ENCODE measurements at regions not wholly inside any gene's neighbourhood (a gene's known extent, or its start where the extent isn't known, plus 50 kb on each side); places are given as distances from the start of the nearest gene placed in this dataset.

DNA sequence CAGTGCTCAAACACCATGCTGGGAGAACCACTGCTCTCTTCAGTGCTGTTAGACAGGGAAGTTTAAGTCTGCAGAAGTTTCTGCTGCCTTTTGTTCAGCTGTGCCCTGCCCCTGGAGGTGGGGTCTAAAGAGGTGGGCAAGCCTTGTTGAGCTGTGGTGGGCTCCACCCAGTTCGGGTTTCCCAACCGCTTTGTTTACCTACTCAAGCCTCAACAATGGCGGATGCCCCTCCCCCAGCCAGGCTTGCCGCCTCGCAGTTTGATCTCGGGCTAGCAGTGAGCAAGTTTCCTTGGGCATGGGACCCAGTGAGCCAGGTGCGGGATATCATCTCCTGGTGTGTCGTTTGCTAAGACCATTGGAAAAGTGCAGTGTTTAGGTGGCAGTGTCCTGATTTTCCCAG lies 670.2 kb upstream of the ALCAM start:
- H3K4me3 ChIP-seq: no peak overlapping the region
- H3K36me3 ChIP-seq: no peaks in the 10 kb centered on the region
- no peaks in the 10 kb centered on the region for H3K27me3 ChIP-seq
- H3K9me3 ChIP-seq: no peaks in the 10 kb centered on the region
- DNase-seq: no peak

DNA sequence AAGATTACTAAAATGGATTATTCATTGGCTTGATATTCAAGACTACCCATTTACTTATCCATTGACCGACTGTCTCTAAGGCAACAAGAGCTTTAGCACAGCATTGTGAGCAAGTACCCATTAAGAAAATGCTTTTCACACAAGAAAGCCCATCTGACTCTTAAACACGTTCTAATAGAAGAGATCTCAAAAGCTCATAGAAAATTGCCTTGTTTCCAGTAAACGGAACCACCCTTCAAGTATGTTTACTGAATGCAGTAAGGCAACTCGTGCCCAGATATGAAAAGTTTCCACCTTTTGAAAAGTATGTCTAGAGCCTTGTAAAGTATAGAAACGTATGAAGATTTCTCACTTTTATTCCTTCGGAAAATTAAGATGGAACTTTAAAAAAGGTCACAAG lies 655.3 kb upstream of the ALCAM start:
- H3K9me3 ChIP-seq: no peaks in the 10 kb centered on the region
- no peak for DNase-seq
- no peaks in the 10 kb centered on the region for H3K36me3 ChIP-seq
- H3K27me3 ChIP-seq: no peaks in the 10 kb centered on the region
- H3K4me3 ChIP-seq: no peak overlapping the region

DNA sequence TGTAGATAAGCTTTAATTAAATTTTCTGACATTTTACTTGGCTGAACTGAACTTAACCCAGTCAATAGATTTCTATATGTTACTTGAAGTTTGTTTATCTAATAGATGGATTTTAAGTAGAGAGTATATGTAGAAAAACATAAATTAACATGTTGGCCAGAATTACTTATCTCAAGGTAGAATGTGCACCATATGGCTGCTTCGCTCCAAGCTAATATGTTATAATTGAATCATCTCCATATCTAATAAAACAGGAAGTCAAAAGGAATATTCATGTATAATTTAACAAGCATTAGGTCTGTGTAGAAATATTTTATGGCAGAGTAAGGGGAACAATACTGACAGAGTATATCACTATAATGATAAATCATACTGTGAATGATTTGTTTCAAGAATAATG lies 650.7 kb upstream of the ALCAM start:
- DNase-seq: no peak
- no peak overlapping the region for H3K4me3 ChIP-seq
- no peaks in the 10 kb centered on the region for H3K36me3 ChIP-seq
- no peaks in the 10 kb centered on the region for H3K27me3 ChIP-seq
- no peaks in the 10 kb centered on the region for H3K9me3 ChIP-seq

DNA sequence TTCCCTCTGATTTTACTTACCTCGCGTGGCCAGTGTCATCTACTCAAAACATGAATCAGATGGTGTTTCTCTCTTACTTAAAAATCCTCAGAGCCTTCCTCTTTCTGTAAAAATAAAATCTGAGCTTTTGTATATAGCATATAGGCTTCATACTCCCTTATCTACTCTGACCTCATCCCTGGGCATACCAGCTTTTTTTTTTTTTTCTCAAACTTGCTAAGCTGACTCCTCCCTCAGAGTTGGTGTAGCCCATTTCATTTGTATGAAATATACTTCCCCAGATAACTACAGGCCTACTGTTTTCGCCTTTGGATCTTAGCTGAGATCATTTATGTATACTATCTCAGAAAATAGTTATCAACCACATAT lies 648.9 kb upstream of the ALCAM start:
- Histone ChIP-seq H3K4me3 (no peak overlapping the region), H3K36me3 (no peaks in the 10 kb centered on the region), H3K9me3 (no peaks in the 10 kb centered on the region), H3K27me3 (no peaks in the 10 kb centered on the region)
- no peak for DNase-seq

DNA sequence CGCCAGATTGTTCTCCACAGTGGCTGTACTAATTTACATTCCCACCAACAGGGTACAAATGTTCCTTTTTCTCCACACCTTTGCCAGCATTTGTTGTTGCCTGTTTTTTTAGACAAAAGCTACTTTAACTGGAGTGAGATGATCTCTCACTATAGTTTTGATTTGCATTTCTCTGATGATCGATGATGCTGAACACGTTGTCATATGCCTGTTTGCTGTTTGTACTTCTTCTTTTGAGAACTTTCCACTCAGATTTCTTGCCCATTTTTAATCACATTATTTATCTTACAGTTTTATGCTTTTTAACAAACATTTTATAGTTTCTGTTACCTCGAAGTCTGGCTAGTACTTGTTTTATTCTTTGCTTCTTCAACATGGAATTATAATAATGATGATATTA lies 643.7 kb upstream of the ALCAM start:
- DNase-seq: no peak
- Histone ChIP-seq H3K36me3 (no peaks in the 10 kb centered on the region), H3K4me3 (no peak overlapping the region), H3K9me3 (no peaks in the 10 kb centered on the region), H3K27me3 (no peaks in the 10 kb centered on the region)

DNA sequence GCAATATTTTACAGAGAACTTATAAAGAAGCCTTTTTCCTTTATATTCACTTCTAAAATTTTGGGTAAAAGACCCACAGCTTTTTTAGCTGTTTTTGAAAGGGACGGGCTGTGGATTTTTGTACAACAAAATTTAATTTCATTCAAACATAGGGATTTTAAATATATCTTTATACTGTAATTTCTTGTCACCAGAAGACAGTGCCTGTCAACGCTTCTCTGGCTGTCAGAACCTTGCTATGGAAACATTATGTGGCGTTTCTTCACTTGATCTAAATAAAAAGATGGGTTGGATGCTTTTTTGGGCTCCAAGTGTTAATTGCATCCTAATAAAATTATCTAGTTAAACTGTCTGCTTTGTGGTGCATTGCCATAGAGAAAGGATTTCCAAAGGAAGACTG lies 635.6 kb upstream of the ALCAM start:
- Histone ChIP-seq H3K4me3 (no peak overlapping the region), H3K9me3 (no peaks in the 10 kb centered on the region), H3K36me3 (no peaks in the 10 kb centered on the region), H3K27me3 (no peaks in the 10 kb centered on the region)
- DNase-seq: no peak

DNA sequence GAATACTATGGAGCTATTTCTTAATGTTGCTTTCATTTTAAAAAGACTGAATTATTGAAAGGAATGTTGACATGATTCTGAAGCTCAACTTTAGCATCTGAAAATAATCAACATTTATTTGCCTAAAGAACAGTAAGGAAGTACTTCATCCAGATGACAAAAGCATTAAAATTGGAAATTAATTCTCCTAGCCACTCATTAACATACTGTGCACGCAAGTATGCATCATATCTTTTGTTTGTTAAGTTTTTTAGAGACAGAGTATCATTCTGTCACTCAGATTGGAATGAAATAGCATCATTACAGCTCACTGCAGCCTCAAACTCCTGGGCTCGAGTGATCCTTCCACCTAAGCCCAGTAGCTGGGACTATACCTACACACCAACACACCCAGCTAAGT lies 632.1 kb upstream of the ALCAM start:
- no peaks in the 10 kb centered on the region for H3K36me3 ChIP-seq
- no peaks in the 10 kb centered on the region for H3K27me3 ChIP-seq
- H3K9me3 ChIP-seq: no peaks in the 10 kb centered on the region
- no peak for DNase-seq
- no peak overlapping the region for H3K4me3 ChIP-seq

DNA sequence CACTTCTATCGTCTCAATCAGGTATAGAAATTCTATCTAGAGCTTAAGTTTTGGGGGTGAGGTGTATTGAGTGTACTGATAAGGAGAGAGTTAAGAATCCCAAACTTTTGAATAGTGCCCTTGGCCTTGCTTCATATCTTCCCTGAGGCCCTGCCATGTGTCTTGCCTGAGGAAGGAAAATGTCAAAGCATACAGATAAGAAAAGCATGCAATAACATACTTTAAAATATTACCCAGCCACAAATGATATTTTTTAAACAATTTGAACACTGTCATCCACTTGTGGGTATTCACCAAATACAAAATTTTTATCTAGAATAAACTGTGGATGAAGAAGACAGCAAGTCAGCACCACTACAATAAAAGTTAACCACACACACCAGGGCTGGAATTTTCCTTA lies 631.0 kb upstream of the ALCAM start:
- no peak overlapping the region for H3K4me3 ChIP-seq
- no peaks in the 10 kb centered on the region for H3K9me3 ChIP-seq
- no peaks in the 10 kb centered on the region for H3K36me3 ChIP-seq
- no peak for DNase-seq
- no peaks in the 10 kb centered on the region for H3K27me3 ChIP-seq

DNA sequence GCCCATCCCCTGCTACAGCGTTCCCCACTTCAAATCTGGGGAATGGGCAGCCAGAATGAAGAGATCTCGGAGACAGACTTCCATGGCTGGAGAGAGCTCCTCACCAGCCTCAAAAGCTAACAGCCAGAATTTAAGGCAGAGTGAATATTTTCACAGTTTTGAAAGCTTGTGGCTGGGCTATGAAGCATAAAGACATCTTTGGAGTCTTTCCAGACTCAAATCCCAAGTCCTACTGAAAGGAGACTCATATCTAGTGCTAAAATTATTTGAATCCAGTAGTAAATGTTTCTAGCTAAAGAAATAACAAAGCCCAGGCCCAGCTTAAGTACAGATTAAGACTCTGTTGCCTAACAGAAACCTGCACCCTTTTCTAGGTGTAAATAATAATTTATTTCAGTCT lies 628.4 kb upstream of the ALCAM start:
- Histone ChIP-seq H3K27me3 (no peaks in the 10 kb centered on the region), H3K4me3 (no peak overlapping the region), H3K9me3 (no peaks in the 10 kb centered on the region), H3K36me3 (no peaks in the 10 kb centered on the region)
- no peak for DNase-seq

DNA sequence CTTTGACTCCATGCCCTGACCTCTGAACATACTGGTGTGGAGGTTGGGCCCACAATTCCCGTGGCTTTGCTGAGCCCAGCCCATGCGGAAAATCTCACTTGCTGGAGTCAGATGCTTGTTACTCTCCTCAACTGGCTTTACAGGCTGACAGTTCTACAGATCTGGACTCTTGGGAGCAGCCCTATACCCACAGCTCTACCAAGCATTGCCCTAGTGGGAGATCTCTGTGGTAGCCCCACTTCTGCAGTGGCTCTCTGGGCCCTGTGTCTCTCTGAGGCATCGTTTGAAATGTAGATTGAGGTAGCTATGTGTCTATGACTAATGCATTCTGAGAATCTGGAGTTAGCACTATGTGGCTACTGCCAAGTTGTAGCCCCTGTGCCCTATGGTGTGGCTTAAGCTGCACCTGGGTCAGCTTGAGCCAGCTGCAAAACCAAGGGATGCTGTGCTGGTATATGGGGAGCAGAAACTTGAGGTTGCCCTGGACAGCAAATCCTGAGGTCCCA lies 625.8 kb upstream of the ALCAM start:
- H3K36me3 ChIP-seq: no peaks in the 10 kb centered on the region
- DNase-seq: no peak

DNA sequence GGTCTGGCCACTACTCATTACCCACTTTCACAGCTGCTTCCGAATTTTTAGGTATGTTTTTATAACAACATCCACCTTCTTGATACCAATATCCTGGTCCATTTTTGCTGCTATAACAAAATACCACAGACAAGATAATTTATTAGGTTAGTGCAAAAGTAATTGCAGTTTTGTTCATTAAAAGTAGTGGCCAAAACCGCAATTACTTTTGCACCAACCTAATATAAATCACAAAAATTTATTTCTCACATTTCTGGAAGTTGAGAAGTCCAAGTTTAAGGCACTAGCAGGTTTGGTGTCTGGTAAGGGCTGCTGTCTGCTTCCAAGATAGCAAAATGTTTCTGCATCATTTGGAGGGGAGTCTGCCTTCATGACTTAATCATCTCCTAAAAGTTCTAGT lies 624.7 kb upstream of the ALCAM start:
- H3K4me3 ChIP-seq: no peak overlapping the region
- no peaks in the 10 kb centered on the region for H3K36me3 ChIP-seq
- no peak for DNase-seq
- H3K27me3 ChIP-seq: no peaks in the 10 kb centered on the region
- H3K9me3 ChIP-seq: no peaks in the 10 kb centered on the region

More for the DNA sequence above, 625.8 kb upstream of the ALCAM start:
- Histone ChIP-seq H3K4me3 (no peak overlapping the region), H3K27me3 (no peaks in the 10 kb centered on the region), H3K9me3 (no peaks in the 10 kb centered on the region)

DNA sequence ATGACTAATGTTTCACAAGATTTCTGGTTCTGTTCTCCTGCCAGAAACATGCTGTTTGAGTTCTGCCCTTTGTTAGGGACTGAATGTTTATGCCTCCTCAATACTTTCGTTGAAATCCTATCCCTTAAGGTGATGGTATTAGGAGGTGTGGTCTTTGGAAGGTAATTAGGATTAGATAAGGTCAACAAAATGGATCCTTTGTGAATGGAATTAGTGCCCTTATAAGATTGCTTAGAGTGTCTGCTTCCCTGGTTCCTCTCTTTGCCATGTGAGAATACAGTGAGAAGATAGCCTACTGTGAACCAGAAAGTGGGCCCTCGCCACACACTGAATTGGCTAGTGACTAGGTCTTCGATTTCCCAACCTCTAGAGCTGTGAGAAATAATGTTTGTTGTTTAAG lies 621.4 kb upstream of the ALCAM start:
- H3K27me3 ChIP-seq: no peaks in the 10 kb centered on the region
- H3K9me3 ChIP-seq: no peaks in the 10 kb centered on the region; the same call in 1 of the 2 replicates
- no peak overlapping the region for H3K4me3 ChIP-seq
- H3K36me3 ChIP-seq: no peaks in the 10 kb centered on the region
- no peak for DNase-seq

DNA sequence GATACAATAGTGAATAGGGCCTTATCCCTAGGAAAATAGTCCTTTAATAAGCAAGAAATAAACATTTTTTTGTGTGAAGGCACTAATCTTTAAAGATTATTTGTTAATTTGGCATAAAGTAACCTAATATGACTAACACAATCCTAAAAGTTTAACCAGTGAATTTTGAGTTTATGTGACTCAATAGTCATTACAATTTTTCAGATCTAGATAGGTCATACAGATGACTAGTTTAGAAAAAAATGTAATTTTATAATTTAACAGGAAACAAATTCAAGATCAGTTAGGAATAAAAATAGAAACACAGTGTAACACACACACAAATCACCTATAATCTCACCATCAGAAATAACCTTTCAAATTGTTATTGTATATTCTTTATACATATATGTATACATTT lies 620.7 kb upstream of the ALCAM start:
- no peak for DNase-seq
- Histone ChIP-seq H3K4me3 (no peak overlapping the region), H3K9me3 (no peaks in the 10 kb centered on the region; the same call in 1 of the 2 replicates), H3K27me3 (no peaks in the 10 kb centered on the region), H3K36me3 (no peaks in the 10 kb centered on the region)

DNA sequence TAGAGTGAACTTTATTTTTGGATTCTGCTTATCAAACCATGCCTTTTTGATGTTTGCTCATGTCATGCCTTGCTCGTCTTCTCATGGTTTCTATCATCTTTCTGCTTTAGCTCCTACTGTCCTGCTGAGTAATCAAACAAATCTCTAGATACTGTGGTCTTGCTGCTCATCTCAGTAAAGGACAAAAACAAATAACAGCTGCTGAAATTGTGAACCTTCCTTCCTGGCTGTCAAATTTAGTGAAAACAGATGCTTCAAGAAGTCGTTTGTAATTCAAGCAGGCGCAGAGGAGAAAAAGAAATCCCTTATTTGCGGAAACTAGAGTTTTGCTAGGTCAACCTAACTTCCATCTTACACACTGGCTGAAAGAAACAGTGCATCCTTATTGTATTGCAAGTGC lies 616.1 kb upstream of the ALCAM start:
- no peaks in the 10 kb centered on the region; the same call in 1 of the 2 replicates for H3K9me3 ChIP-seq
- no peaks in the 10 kb centered on the region for H3K36me3 ChIP-seq
- H3K27me3 ChIP-seq: no peaks in the 10 kb centered on the region
- no peak for DNase-seq
- H3K4me3 ChIP-seq: no peak overlapping the region

DNA sequence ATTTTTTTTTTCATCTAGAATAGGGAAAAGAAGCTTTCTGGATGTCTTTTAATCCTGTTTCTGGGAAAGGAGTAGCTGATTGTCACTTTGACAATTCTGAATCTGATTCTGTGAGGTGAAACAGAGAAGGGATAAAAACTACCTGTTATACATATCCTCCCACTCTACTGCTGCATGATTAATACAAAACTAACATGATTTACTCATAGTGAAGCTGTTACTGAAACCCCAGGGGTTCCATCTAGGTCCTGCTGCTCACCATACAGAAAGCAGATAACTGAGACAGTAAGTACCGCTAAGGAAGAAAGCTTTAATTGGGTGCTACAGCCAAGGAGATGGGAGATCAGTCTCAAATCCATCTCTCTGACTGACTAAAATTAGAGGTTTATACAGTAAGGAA lies 610.9 kb upstream of the ALCAM start:
- no peak for DNase-seq
- no peaks in the 10 kb centered on the region for H3K36me3 ChIP-seq
- H3K4me3 ChIP-seq: no peak overlapping the region
- no peaks in the 10 kb centered on the region for H3K27me3 ChIP-seq
- H3K9me3 ChIP-seq: no peaks in the 10 kb centered on the region

DNA sequence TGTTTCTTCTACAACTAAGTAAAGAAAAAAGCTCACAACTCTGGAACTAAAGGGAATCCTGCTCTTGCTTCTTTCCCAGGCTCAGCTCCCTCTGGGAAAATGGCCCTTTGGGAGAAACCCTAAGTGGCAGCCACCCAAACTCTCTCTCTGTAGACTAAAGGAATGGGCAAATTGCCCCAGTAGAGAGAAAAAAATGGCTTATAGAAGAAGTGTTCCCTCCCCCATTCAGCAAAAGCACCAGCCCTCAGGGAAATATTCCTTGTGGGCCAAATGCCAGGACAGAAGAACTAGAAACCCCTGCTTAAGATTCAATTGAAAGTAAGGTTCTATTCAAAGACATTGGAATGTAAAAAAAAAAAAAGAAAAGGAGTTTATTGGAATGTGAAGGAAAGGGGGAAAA lies 603.7 kb upstream of the ALCAM start:
- Histone ChIP-seq H3K27me3 (no peaks in the 10 kb centered on the region), H3K4me3 (no peak overlapping the region), H3K36me3 (no peaks in the 10 kb centered on the region), H3K9me3 (no peaks in the 10 kb centered on the region)
- DNase-seq: peak; percentile 4

DNA sequence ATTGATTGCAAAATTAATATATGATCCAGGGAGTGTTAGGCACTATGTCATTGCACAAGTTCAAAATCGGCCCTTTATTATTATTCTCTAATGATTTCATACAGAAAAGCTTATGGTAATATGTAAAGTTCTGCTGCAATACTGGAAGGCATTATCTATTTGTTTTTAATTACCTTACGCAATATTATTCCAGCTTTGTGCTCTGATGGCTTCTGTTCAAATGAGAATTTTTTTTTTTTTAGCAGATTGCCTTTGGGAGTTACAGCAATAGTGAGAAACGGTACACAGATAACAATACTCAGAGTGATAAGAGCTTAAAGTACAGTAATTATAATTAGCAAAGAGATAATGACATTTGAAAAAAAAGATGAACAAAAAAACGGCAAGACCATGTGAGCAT lies 602.2 kb upstream of the ALCAM start:
- no peaks in the 10 kb centered on the region for H3K36me3 ChIP-seq
- no peaks in the 10 kb centered on the region for H3K9me3 ChIP-seq
- no peaks in the 10 kb centered on the region for H3K27me3 ChIP-seq
- no peak for DNase-seq
- H3K4me3 ChIP-seq: no peak overlapping the region

DNA sequence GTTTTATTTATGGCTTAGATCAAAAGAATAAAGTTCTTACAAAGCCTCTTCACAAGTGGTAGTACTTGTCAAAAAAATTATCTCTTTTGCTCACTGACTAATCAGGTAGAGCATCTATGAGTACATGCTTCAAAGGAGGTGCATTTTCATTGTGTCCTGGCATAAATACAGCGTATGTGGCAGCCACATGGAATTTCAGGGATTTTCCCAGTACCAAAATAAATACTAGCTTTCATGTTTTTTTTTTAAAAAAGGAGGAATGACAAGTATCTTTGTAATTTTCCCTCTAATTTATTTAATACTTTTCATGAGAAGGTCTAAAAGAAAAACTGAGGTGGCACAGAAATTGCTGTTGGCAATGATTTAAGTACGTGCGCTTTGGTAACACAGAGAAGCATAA lies 597.8 kb upstream of the ALCAM start:
- no peak for DNase-seq
- no peaks in the 10 kb centered on the region for H3K27me3 ChIP-seq
- H3K4me3 ChIP-seq: no peak overlapping the region
- H3K36me3 ChIP-seq: no peaks in the 10 kb centered on the region
- H3K9me3 ChIP-seq: no peaks in the 10 kb centered on the region

DNA sequence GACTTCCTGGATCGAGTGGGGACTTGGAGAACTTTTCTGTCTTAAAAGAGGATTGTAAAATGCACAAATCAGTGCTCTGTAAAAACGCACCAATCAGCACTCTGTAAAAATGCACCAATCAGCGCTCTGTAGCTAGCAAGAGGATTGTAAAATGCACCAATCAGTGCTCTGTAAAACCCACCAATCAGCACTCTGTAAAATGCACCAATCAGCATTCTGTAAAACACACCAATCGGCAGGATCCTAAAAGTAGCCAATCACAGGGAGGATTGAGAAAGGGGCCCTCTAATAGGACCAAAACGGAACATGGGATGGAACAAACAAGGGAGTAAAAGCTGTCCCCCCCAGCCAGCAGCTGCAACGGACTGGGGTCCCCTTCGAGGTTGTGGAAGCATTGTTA lies 587.4 kb upstream of the ALCAM start:
- no peak overlapping the region for H3K4me3 ChIP-seq
- no peaks in the 10 kb centered on the region for H3K36me3 ChIP-seq
- DNase-seq: no peak
- H3K9me3 ChIP-seq: no peaks in the 10 kb centered on the region
- H3K27me3 ChIP-seq: no peaks in the 10 kb centered on the region
